PC-3 (cell line): ENCODE measurements at regions not wholly inside any gene's neighbourhood (a gene's known extent, or its start where the extent isn't known, plus 50 kb on each side); places are given as distances from the start of the nearest gene placed in this dataset.
A peak's percentile ranks its signal among the peaks of the same experiment; 100 is the strongest.

ENCODE experiments used
- ATAC-seq: fragments of 200-7000 bp; cut with Tn5 transposase; 2 replicates; pipeline ENCODE4 v1.9.1; 2020; ENCODE audit warnings: mild to moderate bottlenecking, moderate library complexity
- BruUV-seq: library from RNA; stranded (reverse); fragments of 400-500 nt; replicated peaks from 2 replicates; lab custom pipeline; 2021; lab: Mats Ljungman, UMichigan
- CTCF ChIA-PET: fragments of 300-600 bp; sonication (Branson Sonifier 250); formaldehyde crosslinking; loops from one replicate; lab custom pipeline; 2022; ENCODE audit warnings: antibody characterized with exemption; lab: Charles Lee
- POLR2A ChIA-PET: fragments of 300-600 bp; sonication (Branson Sonifier 250); formaldehyde crosslinking; loops from one replicate; lab custom pipeline; 2022; ENCODE audit warnings: antibody characterized with exemption; ENCODE audit not compliant: unreplicated experiment; lab: Charles Lee
- DNase-seq: peaks from one replicate; pipeline ENCODE4 v3.0.0-alpha.2; 2015
- H2AFZ ChIP-seq: fragments of 300-600 bp; sonication (generic); 2 replicates; pipeline ENCODE4 v1.6.0; 2016; ENCODE audit warnings: antibody characterized with exemption, low read length
- H3F3A ChIP-seq: fragments of 300-600 bp; sonication (generic); one replicate; pipeline ENCODE4 v1.6.0; 2017; ENCODE audit warnings: antibody characterized with exemption, low read length, control low read depth, mild to moderate bottlenecking; ENCODE audit not compliant: unreplicated experiment
- H3K27ac ChIP-seq: fragments of 300-600 bp; sonication (generic); 2 replicates; pipeline ENCODE4 v1.5.1; 2016; ENCODE audit warnings: mild to moderate bottlenecking, low read length
- H3K27me3 ChIP-seq: fragments of 300-600 bp; sonication (generic); 2 replicates; pipeline ENCODE4 v1.6.1; 2016; ENCODE audit warnings: low read length, mixed read lengths
- H3K36me3 ChIP-seq: fragments of 300-600 bp; sonication (generic); 2 replicates; pipeline ENCODE4 v1.6.1; 2016; ENCODE audit warnings: low read depth, mixed run types, low read length, mixed read lengths
- H3K4me1 ChIP-seq: fragments of 300-600 bp; sonication (generic); 2 replicates; pipeline ENCODE4 v1.5.1; 2016; ENCODE audit warnings: low read length; ENCODE audit not compliant: insufficient read depth
- H3K4me2 ChIP-seq: fragments of 300-600 bp; sonication (generic); 2 replicates; pipeline ENCODE4 v1.6.0; 2016; ENCODE audit warnings: low read length
- H3K4me3 ChIP-seq: fragments of 300-600 bp; sonication (generic); 2 replicates; pipeline ENCODE4 v1.5.1; 2016; ENCODE audit warnings: mild to moderate bottlenecking, low read length, mixed read lengths
- H3K79me2 ChIP-seq: fragments of 300-600 bp; sonication (generic); 2 replicates; pipeline ENCODE4 v1.6.1; 2017; ENCODE audit warnings: low read length, mixed read lengths
- H3K9ac ChIP-seq: fragments of 300-600 bp; sonication (generic); 2 replicates; pipeline ENCODE4 v1.6.0; 2016; ENCODE audit warnings: mild to moderate bottlenecking, low read length
- H3K9me2 ChIP-seq: fragments of 300-600 bp; sonication (generic); replicated peaks from 2 replicates; pipeline ENCODE4 v1.6.1; 2016; ENCODE audit warnings: mixed run types, low read length, mixed read lengths
- H3K9me3 ChIP-seq: fragments of 300-600 bp; sonication (generic); 2 replicates; pipeline ENCODE4 v1.6.1; 2016; ENCODE audit warnings: low read length, mixed read lengths
- H4K20me1 ChIP-seq: fragments of 300-600 bp; sonication (generic); 2 replicates; pipeline ENCODE4 v1.6.1; 2016; ENCODE audit warnings: low read length, mixed read lengths
- CTCF ChIP-seq: fragments of 300-600 bp; sonication (generic); conservative IDR thresholded peaks from 2 replicates; pipeline ENCODE4 v1.5.1; 2017; ENCODE audit warnings: antibody characterized with exemption, low read depth, mild to moderate bottlenecking, low read length
- EZH2 ChIP-seq: fragments of 300-600 bp; sonication (generic); IDR thresholded peaks from one replicate; pipeline ENCODE4 v1.6.1; 2017; ENCODE audit warnings: antibody characterized with exemption, mild to moderate bottlenecking, low read length; ENCODE audit not compliant: unreplicated experiment
- EZH2phosphoT487 ChIP-seq: fragments of 300-600 bp; sonication (generic); IDR thresholded peaks from 2 replicates; pipeline ENCODE4 v1.6.1; 2018; ENCODE audit warnings: mild to moderate bottlenecking, antibody characterized with exemption, low read length, borderline replicate concordance
- intact Hi-C: fragments of 100-400 bp; cut with micrococcal nuclease; formaldehyde crosslinking; loops from 2 replicates; pipeline ENCODE4 v1.9.0; 2023

GRCh38 chr2:52919673-52920072 lies 847.9 kb upstream of the CHAC2 start:
- Histone ChIP-seq H3K36me3 (no peaks in the 10 kb centered on the region), H3F3A (no peaks in the 10 kb centered on the region), H3K9ac (no peak overlapping the region), H3K4me2 (no peak overlapping the region), H2AFZ (no peak overlapping the region), H4K20me1 (no peaks in the 10 kb centered on the region), H3K27me3 (no peaks in the 10 kb centered on the region), H3K9me2 (no peaks in the 10 kb centered on the region), H3K79me2 (no peaks in the 10 kb centered on the region), H3K27ac (no peak overlapping the region), H3K4me3 (no peak overlapping the region), H3K4me1 (peaks cover 9% of the 10 kb centered on the region), H3K9me3 (no peaks in the 10 kb centered on the region)
- no peak for TF ChIP-seq CTCF
- TF ChIP-seq EZH2phosphoT487 = no peak
- no peak for TF ChIP-seq EZH2
- no peak for ATAC-seq
- BruUV-seq = no TSS peak
- DNase-seq = no peak
- CTCF ChIA-PET = no interaction called here
- intact Hi-C loops = no loop called here
- POLR2A ChIA-PET = no interaction called here

GRCh38 chr2:52918551-52918950 lies 849.1 kb upstream of the CHAC2 start:
- H3K9me3 ChIP-seq = no peaks in the 10 kb centered on the region
- POLR2A ChIA-PET = no interaction called here

More at GRCh38 chr2:52918551-52918950, 849.1 kb upstream of the CHAC2 start:
- DNase-seq (peak; percentile 45), ATAC-seq (peak; percentile 20; the same call in 1 of the 2 replicates)
- no peak for TF ChIP-seq EZH2
- TF ChIP-seq CTCF = no peak
- TF ChIP-seq EZH2phosphoT487 = no peak
- no peaks in the 10 kb centered on the region for H3K79me2 ChIP-seq
- H3K27me3 ChIP-seq = no peaks in the 10 kb centered on the region
- no peaks in the 10 kb centered on the region for H4K20me1 ChIP-seq
- H3K4me1 ChIP-seq = peaks cover 9% of the 10 kb centered on the region
- H3K27ac ChIP-seq = no peak overlapping the region
- no peaks in the 10 kb centered on the region for H3K9me2 ChIP-seq
- intact Hi-C loops = no loop called here
- no peak overlapping the region for H3K4me2 ChIP-seq
- H3F3A ChIP-seq = no peaks in the 10 kb centered on the region
- no TSS peak for BruUV-seq
- no peaks in the 10 kb centered on the region for H3K36me3 ChIP-seq
- H2AFZ ChIP-seq = no peak overlapping the region
- H3K4me3 ChIP-seq = no peak overlapping the region
- CTCF ChIA-PET = interaction anchor here (0.6 to 1.0 kb wide), 2 partner anchors 101 to 108 kb away, joined by 3 to 5 read pairs; no protein-coding TSS in a partner anchor
- H3K9ac ChIP-seq = no peak overlapping the region
